ENCODE measurements at regions not wholly inside any gene's neighbourhood (a gene's known extent, or its start where the extent isn't known, plus 50 kb on each side); places are given as distances from the start of the nearest gene placed in this dataset.

DNA sequence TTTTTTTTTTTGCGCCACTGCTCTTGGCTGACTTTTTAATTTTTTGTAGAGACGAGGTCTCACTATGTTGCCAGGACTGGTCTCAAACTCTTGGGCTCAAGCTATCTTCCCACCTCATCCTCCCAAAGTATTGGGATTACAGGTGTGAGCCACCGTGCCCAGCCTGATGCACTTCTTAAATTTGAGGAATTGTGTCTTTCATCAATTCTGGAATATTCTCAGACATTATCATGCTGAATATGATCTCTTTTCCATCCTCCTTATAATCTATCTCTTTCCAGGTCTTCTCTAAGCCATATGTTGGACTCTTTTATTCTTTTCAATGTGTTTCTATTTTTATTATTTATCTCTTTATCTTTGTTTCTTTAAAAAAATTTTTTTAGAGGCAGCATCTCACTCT, 196.2 kb upstream of the IER5L start:
- TF ChIP-seq, protein P1, sequence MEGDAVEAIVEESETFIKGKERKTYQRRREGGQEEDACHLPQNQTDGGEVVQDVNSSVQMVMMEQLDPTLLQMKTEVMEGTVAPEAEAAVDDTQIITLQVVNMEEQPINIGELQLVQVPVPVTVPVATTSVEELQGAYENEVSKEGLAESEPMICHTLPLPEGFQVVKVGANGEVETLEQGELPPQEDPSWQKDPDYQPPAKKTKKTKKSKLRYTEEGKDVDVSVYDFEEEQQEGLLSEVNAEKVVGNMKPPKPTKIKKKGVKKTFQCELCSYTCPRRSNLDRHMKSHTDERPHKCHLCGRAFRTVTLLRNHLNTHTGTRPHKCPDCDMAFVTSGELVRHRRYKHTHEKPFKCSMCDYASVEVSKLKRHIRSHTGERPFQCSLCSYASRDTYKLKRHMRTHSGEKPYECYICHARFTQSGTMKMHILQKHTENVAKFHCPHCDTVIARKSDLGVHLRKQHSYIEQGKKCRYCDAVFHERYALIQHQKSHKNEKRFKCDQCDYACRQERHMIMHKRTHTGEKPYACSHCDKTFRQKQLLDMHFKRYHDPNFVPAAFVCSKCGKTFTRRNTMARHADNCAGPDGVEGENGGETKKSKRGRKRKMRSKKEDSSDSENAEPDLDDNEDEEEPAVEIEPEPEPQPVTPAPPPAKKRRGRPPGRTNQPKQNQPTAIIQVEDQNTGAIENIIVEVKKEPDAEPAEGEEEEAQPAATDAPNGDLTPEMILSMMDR (IDR thresholded peaks at IDR 0.05; ENCODE audit: low read length, missing control alignments), result no peak
- no peak overlapping the region for H3K4me3 ChIP-seq (replicated peaks; ENCODE audit: low read depth, low read length)
- no peak for DNase-seq (ENCODE audit: low read depth)

DNA sequence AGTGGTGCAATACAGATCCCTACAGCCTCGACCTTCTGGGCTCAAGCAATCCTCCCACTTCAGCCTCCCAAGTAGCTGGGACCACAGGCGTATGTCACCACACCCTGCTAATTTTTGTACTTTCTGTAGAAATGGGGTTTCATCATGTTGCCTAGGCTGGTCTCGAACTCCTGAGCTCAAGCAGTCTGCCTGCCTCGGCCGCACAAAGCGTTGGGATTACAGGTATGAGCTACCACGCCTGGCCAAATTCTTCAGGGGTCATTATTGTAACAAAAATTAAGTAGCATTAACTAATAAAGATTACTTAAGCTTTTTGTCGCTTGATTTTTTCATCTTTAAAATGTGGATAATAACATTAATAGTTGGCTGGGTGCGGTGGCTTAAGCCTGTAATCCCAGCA, 195.3 kb upstream of the IER5L start:
- TF ChIP-seq, protein P1 (IDR thresholded peaks at IDR 0.05; ENCODE audit: low read length, missing control alignments), result no peak
- DNase-seq (ENCODE audit: low read depth), result no peak
- H3K4me3 ChIP-seq (replicated peaks; ENCODE audit: low read depth, low read length), result no peak overlapping the region

DNA sequence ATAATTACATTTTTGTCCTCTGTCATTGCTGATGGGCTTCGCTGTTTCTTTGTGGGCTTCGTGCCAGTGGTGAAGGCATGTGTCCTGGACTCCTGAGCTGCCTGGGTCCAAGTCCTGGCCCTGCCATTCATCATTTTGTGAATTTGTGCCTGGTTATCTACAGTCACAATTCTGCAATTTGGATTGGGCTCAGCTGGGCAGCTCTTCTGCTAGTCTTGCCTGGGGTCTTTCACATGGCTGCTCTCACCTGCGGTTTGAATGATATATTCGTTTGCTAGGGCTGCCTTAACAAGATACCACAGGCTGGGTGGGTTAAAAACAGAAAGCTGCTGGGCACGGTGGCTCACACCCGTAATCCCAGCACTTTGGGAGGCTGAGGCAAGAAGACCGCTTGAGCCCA, 192.7 kb upstream of the IER5L start:
- H3K4me3 ChIP-seq (replicated peaks; ENCODE audit: low read depth, low read length), result no peak overlapping the region
- TF ChIP-seq, protein P1 (IDR thresholded peaks at IDR 0.05; ENCODE audit: low read length, missing control alignments), result no peak
- DNase-seq (ENCODE audit: low read depth), result no peak

DNA sequence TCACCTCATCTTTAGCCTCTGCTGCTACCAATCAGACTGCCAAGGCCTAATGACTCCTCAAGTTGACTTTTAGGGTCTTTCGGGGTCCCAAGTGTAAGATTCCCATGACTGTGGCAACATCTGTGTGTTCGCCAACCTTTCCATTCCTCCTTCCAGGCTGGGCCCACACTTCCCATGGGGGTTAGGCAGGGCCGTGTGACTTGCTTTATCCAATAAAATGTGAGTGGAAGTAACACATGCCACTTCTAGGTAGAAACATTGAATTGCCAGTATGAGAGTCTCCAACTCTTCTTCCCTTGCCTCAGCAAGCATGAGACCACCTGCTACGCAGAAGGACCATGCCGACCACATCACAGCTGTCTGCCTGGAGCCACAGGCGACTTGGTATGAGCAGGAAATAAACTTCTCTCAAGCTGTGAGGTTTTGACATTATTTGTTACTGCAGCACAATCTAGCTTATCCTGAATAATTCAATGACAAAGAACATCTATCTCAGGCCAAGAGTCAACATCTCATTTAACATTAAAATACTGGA, 190.4 kb upstream of the IER5L start:
- H3K4me3 ChIP-seq (replicated peaks; ENCODE audit: low read depth, low read length), result no peak overlapping the region
- no peak for DNase-seq (ENCODE audit: low read depth)
- TF ChIP-seq, protein P1 (IDR thresholded peaks at IDR 0.05; ENCODE audit: low read length, missing control alignments), result no peak

DNA sequence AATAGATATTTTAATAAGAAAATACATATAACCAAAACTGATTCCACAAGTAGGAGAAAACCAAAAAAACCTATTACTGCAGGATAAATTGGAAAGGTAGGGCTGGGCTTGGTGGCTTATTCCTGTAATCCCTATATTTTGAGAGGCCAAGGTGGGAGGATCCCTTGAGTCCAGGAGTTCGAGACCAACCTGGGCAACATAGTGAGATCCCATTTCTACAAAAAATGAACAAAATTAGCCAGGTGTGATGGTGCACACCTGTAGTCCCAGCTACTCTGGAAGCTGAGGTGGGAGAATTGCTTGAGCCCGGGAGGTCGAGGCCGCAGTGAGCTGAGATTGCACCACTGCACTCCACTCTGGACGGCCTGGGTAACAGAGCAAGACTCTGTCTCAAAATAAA, 189.2 kb upstream of the IER5L start:
- H3K4me3 ChIP-seq (replicated peaks; ENCODE audit: low read depth, low read length), result no peak overlapping the region
- TF ChIP-seq, protein P1 (IDR thresholded peaks at IDR 0.05; ENCODE audit: low read length, missing control alignments), result no peak
- no peak for DNase-seq (ENCODE audit: low read depth)

DNA sequence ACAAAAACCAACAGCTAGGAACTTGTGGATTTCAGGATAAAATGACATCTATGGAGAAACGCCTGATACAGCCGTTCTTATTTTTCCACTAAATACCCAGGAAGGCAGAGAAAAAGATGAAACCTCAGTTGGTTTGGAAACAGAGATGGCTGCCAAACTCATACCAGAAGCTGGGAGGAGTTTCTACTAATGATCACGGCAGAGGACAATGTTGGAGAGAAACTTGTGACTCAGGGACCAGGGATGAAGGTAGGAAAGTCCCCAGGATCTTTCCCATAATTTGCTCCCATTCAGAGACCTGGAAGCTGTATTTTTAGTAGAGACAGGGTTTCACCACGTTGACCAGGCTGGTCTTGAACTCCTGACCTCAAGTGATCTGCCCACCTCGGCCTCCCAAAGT, 187.1 kb upstream of the IER5L start:
- no peak for DNase-seq (ENCODE audit: low read depth)
- H3K4me3 ChIP-seq (replicated peaks; ENCODE audit: low read depth, low read length), result no peak overlapping the region
- TF ChIP-seq, protein P1 (IDR thresholded peaks at IDR 0.05; ENCODE audit: low read length, missing control alignments), result no peak

DNA sequence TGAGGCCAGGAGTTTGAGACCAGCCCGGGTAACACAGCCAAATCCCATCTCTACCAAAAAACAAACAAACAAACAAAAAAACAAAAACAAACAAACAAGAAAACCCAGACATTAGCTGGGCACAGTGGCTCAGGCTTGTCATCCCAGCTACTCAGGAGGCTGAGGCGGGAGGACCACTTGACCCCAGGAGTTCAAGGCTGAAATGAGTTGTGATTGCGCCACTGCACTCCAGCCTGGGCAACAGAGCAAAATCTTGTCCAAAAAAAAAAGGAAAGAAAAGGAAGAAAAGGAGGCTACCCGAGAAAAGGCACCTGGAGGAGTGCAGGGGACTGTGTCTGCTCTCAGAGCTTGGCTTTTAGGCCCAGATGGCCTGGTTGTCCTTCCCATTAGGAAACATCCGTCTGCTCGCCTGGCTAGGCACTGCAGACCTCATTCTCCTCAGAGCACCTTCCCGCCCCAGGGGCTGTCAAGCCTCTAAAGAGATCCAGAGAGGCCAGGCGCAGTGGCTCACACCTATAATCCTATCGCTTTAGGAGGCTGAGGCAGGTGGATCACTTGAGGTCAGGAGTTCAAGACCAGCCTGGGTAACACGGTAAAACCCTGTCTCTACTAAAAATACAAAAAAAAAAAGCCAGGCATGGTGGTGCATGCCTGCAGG, 185.3 kb upstream of the IER5L start:
- H3K4me3 ChIP-seq (replicated peaks; ENCODE audit: low read depth, low read length), result no peak overlapping the region
- no peak for DNase-seq (ENCODE audit: low read depth)
- TF ChIP-seq, protein P1 (IDR thresholded peaks at IDR 0.05; ENCODE audit: low read length, missing control alignments), result no peak
